Ramos (cell line): ENCODE measurements at regions not wholly inside any gene's neighbourhood (a gene's known extent, or its start where the extent isn't known, plus 50 kb on each side); places are given as distances from the start of the nearest gene placed in this dataset.

ENCODE experiments used
- in situ Hi-C: fragments of 300-500 bp; cut with MboI; formaldehyde crosslinking; loops from one replicate; pipeline ENCODE4 v1.14.3; 2022; ENCODE audit warnings: low sequenced_read_pairs; ENCODE audit not compliant: unreplicated experiment

DNA sequence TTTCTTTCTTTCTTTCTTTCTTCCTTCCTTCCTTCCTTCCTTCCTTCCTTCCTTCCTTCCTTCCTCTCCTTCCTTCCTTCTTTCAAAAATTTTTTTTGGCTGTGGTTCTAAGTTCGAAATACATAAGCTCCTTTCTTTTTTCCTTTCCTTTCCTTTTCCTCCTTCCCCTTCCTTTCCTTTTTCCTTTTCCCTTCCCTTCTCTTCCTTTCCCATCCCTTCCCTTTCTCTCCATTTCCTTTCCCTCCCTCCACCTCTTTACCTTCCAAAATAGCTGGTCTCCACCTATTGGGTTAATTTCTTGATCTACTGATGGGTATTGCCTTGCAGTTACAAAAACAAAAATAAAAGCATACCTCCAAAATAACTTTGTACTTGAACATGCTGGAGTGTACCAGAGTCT is 73.4 kb upstream of the GPRIN3 start:
- in situ Hi-C loops, result no loop called here

DNA sequence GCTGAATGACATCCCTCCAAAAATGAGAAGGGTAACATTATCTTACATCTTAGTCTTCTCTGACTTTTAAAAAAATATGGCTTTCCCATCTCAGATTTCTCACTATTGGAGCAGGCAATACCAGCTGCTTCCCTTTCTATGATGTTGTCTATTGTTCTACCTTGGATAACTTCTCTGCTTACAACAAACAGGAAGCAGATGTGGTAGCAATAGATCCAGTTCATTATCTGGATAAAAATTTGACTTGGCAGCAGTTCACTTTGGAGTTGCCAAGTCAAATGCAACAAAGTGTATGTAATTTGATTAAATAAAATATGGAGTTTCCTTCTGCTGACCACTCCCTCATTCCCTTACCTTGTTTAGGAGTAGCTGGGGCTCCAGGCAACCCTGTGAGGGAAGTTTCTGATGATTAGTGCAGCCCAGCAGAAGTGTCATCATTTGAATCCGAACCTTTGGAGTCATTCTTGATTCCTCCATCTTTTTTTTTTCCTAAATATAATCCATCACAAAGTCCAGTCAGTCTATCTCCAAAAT is 72.0 kb upstream of the GPRIN3 start:
- in situ Hi-C loops, result no loop called here

- in situ Hi-C loops, result no loop called here
Observed at GRCh38 chr4:89373394-89373793, 65.8 kb upstream of the GPRIN3 start.

DNA sequence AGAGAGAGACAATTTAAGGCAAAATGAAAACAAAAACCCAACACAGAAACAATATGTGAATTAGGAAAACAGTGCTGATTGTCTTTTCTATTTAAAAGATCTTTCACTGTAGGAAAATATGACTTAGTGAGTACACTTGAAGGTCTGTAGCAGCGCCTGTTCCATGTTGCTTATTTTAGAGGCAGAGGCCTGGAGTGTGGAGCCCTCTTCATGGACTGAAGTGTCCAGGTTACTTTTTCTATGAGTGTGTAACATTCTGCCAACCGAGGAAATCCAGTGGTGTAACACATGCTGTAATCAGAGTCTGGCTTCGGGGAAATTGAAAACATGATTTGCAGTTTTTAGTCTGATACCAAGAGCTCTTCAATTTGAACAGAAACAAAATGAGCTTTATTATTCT is 64.0 kb upstream of the GPRIN3 start:
- in situ Hi-C loops, result no loop called here

GRCh38 chr4:89369581-89369980 is 62.0 kb upstream of the GPRIN3 start:
- in situ Hi-C loops, result no loop called here

- in situ Hi-C loops, result no loop called here
Observed at GRCh38 chr4:89368861-89369260, 61.3 kb upstream of the GPRIN3 start.

DNA sequence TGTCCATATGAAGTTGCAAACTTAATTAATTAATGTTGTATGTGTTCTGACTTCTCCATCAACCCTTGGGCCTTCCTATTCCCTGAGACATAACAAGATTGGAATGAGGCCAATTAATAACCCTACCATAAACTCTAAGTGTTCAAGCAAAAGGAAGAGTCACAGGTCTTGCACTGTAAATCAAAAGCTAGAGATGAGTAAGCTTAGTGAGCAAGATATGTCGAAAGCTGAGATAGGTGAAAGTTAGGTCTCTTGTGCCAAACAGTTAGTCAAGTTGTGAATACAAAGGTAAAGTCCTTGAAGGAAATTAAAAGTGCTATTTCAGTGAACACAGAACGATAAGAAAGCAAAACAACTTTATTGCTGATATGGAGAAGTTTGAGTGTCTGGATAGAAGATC is 58.2 kb upstream of the GPRIN3 start:
- in situ Hi-C loops, result no loop called here

- in situ Hi-C loops, result no loop called here
Observed at GRCh38 chr4:89365375-89365774, 57.8 kb upstream of the GPRIN3 start.

GRCh38 chr4:89364541-89364940 is 56.9 kb upstream of the GPRIN3 start:
- in situ Hi-C loops, result no loop called here

DNA sequence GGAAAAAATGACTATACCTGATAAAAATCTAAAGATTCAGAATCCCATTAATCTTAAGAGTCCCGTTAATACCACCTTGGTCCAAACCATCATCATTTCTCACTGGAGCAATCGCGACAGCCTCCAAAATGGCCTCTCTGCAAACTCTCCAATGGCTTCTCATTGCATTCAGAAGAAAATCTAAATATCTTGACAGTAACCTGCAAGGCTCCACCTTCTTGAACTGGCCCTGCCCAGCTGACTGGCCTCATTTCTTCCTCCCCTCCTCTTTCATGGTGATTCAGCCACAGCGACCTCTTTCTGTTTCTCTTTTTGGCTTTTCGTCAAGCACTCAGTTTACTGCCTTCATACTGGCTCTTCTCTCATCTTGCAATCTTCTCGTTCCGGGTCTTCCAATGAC is 56.2 kb upstream of the GPRIN3 start:
- in situ Hi-C loops, result no loop called here

- in situ Hi-C loops, result no loop called here
Observed at GRCh38 chr4:89358935-89359638, 51.5 kb upstream of the GPRIN3 start.

GRCh38 chr4:89357787-89358186 is 50.2 kb upstream of the GPRIN3 start:
- in situ Hi-C loops, result no loop called here
